H1 (cell line): ENCODE measurements at regions not wholly inside any gene's neighbourhood (a gene's known extent, or its start where the extent isn't known, plus 50 kb on each side); places are given as distances from the start of the nearest gene placed in this dataset.

Source experiments
- CTCF ChIA-PET: fragments of 300-600 bp; sonication (Branson Sonifier 250); formaldehyde crosslinking; loops from one replicate; lab custom pipeline; 2021; ENCODE audit not compliant: partially characterized antibody; lab: Charles Lee
- POLR2A ChIA-PET: fragments of 300-600 bp; sonication (Branson Sonifier 250); formaldehyde crosslinking; loops from one replicate; lab custom pipeline; 2021; ENCODE audit warnings: inconsistent platforms; ENCODE audit not compliant: partially characterized antibody; lab: Charles Lee
- DNase-seq, 2 experiments: peaks; one replicate each; pipeline versions ENCODE4 v3.0.0 to v3.0.0-alpha.2; 2010 to 2022; ENCODE audit warnings: low spot score in 2 of 2, low read depth in 1 of 2, mixed read lengths in 1 of 2
- FAIRE-seq: peaks from 2 replicates; lab custom pipeline; 2011; peaks lifted over from hg19 to GRCh38; lab: Jason Lieb, UNC
- H2AFZ ChIP-seq: 2 replicates; pipeline ENCODE4 v1.8.1; 2012; ENCODE audit warnings: low read length, inconsistent platforms
- H2AK5ac ChIP-seq: 2 replicates; pipeline ENCODE4 v1.6.1; 2013; ENCODE audit warnings: low read depth, low read length
- H2BK120ac ChIP-seq: replicated peaks from 2 replicates; pipeline ENCODE3; 2013; ENCODE audit warnings: low read depth, low read length, inconsistent platforms
- H2BK12ac ChIP-seq: 2 replicates; pipeline ENCODE4 v1.6.1; 2013; ENCODE audit warnings: low read depth, low read length
- H2BK15ac ChIP-seq: 2 replicates; pipeline ENCODE4 v1.6.1; 2013; ENCODE audit warnings: low read length
- H2BK20ac ChIP-seq: 2 replicates; pipeline ENCODE4 v1.6.1; 2013; ENCODE audit warnings: low read length
- H2BK5ac ChIP-seq: 2 replicates; pipeline ENCODE4 v1.6.1; 2013; ENCODE audit warnings: low read depth, low read length
- H3K14ac ChIP-seq: 2 replicates; pipeline ENCODE4 v1.6.1; 2013; ENCODE audit warnings: inconsistent platforms; ENCODE audit not compliant: insufficient read length
- H3K18ac ChIP-seq: 2 replicates; pipeline ENCODE4 v1.6.1; 2013; ENCODE audit warnings: low read length; ENCODE audit errors: extremely low read depth
- H3K23ac ChIP-seq: 2 replicates; pipeline ENCODE4 v1.6.1; 2013; ENCODE audit warnings: inconsistent platforms; ENCODE audit not compliant: insufficient read length
- H3K23me2 ChIP-seq: 2 replicates; pipeline ENCODE4 v1.6.1; 2013; ENCODE audit warnings: low read depth, low read length
- H3K27ac ChIP-seq: 2 replicates; pipeline ENCODE4 v1.6.1; 2011; ENCODE audit warnings: low read depth, low read length, inconsistent platforms
- H3K27me3 ChIP-seq, 4 experiments: replicated peaks in 1 of 4; 1 replicate in 1 of 4; 2 replicates in 3 of 4; pipeline versions ENCODE4 v1.6.1 to v1.8.1; 2011 to 2013; ENCODE audit warnings: low read length in 3 of 4, mild to moderate bottlenecking in 3 of 4, inconsistent platforms in 2 of 4, mixed read lengths in 2 of 4, moderate library complexity in 1 of 4; ENCODE audit not compliant: control insufficient read depth in 3 of 4, insufficient read depth in 3 of 4; ENCODE audit errors: extremely low read depth in 1 of 4
- H3K36me3 ChIP-seq, 4 experiments: 2 replicates each; pipeline versions ENCODE4 v1.6.1 to v1.8.1; 2011 to 2013; ENCODE audit warnings: mild to moderate bottlenecking in 4 of 4, low read length in 3 of 4, moderate library complexity in 2 of 4, control low read depth in 1 of 4, inconsistent platforms in 1 of 4; ENCODE audit not compliant: insufficient read depth in 4 of 4, control insufficient read depth in 2 of 4
- H3K4ac ChIP-seq: replicated peaks from 2 replicates; pipeline ENCODE3; 2013; ENCODE audit warnings: low read length, low read depth, mixed read lengths, inconsistent platforms; ENCODE audit not compliant: insufficient read length
- H3K4me1 ChIP-seq, 4 experiments: replicated peaks in 1 of 4; 1 replicate in 1 of 4; 2 replicates in 3 of 4; pipeline versions ENCODE4 v1.6.1 to v1.8.1; 2011 to 2013; ENCODE audit warnings: low read length in 3 of 4, inconsistent platforms in 2 of 4, mixed read lengths in 1 of 4; ENCODE audit not compliant: insufficient read depth in 4 of 4, control insufficient read depth in 3 of 4
- H3K4me2 ChIP-seq, 2 experiments: 2 replicates each; pipeline versions ENCODE4 v1.6.1 to v1.8.1; 2011 to 2013; ENCODE audit warnings: low read depth in 2 of 2, low read length in 2 of 2, control low read depth in 1 of 2, inconsistent platforms in 1 of 2, mild to moderate bottlenecking in 1 of 2; ENCODE audit not compliant: insufficient read depth in 1 of 2
- H3K4me3 ChIP-seq, 4 experiments: fragments of 200-600, 300-600 bp in 1 of 4; sonication (generic), shearing (Covaris generic), sonication (Bioruptor Twin) in 1 of 4; 2 replicates each; pipeline versions ENCODE4 v1.5.1 to v1.8.1; 2011 to 2016; ENCODE audit warnings: low read length in 4 of 4, low read depth in 3 of 4, control low read depth in 2 of 4, inconsistent platforms in 2 of 4, mild to moderate bottlenecking in 2 of 4, mixed read lengths in 1 of 4, moderate library complexity in 1 of 4; ENCODE audit not compliant: insufficient read depth in 2 of 4; ENCODE audit errors: extremely low read depth in 1 of 4
- H3K56ac ChIP-seq: replicated peaks from 2 replicates; pipeline ENCODE3; 2013; ENCODE audit warnings: low read depth, mild to moderate bottlenecking, mixed read lengths, low read length, inconsistent platforms; ENCODE audit not compliant: insufficient read length
- H3K79me1 ChIP-seq: 2 replicates; pipeline ENCODE4 v1.6.1; 2013; ENCODE audit warnings: low read depth, low read length, control low read depth
- H3K79me2 ChIP-seq, 2 experiments: 2 replicates each; pipeline versions ENCODE4 v1.6.1 to v1.8.1; 2012 to 2013; ENCODE audit warnings: low read length in 2 of 2, mild to moderate bottlenecking in 2 of 2, inconsistent platforms in 1 of 2; ENCODE audit not compliant: insufficient read depth in 2 of 2, control insufficient read depth in 1 of 2
- H3K9ac ChIP-seq, 4 experiments: replicated peaks in 1 of 4; 1 replicate in 1 of 4; 2 replicates in 3 of 4; pipeline versions ENCODE4 v1.6.1 to v1.8.1; 2011 to 2013; ENCODE audit warnings: low read depth in 3 of 4, low read length in 3 of 4, control low read depth in 2 of 4, mild to moderate bottlenecking in 2 of 4, moderate library complexity in 2 of 4, inconsistent platforms in 1 of 4; ENCODE audit errors: extremely low read depth in 1 of 4
- H3K9me3 ChIP-seq, 2 experiments: 2 replicates each; pipeline versions ENCODE4 v1.6.1 to v1.8.1; 2012 to 2013; ENCODE audit warnings: mild to moderate bottlenecking in 2 of 2, moderate library complexity in 2 of 2, control low read depth in 1 of 2, inconsistent platforms in 1 of 2, low read depth in 1 of 2, low read length in 1 of 2, mixed read lengths in 1 of 2; ENCODE audit not compliant: insufficient read depth in 2 of 2
- H4K20me1 ChIP-seq, 2 experiments: replicated peaks in 1 of 2; 2 replicates each; pipeline versions ENCODE3 to v1.8.1; 2011 to 2013; ENCODE audit warnings: inconsistent platforms in 2 of 2, low read length in 2 of 2, mild to moderate bottlenecking in 1 of 2; ENCODE audit not compliant: insufficient read depth in 2 of 2, control insufficient read depth in 1 of 2
- H4K5ac ChIP-seq: 2 replicates; pipeline ENCODE4 v1.6.1; 2013; ENCODE audit warnings: low read length, low read depth, mixed read lengths, inconsistent platforms; ENCODE audit not compliant: insufficient read length
- H4K8ac ChIP-seq: 2 replicates; pipeline ENCODE4 v1.8.0; 2013; ENCODE audit warnings: mild to moderate bottlenecking, moderate library complexity, low read length, inconsistent platforms; ENCODE audit not compliant: insufficient read depth; ENCODE audit errors: extremely low read depth
- H4K91ac ChIP-seq: replicated peaks from 2 replicates; pipeline ENCODE3; 2013; ENCODE audit warnings: low read length, mixed read lengths, inconsistent platforms; ENCODE audit not compliant: insufficient read length
- BACH1 ChIP-seq: IDR thresholded peaks from 2 replicates; pipeline ENCODE4 v1.6.1; 2012; ENCODE audit warnings: low read length, improper control_type of control experiment
- BCL11A ChIP-seq, 2 experiments: IDR thresholded peaks; one replicate each; pipeline ENCODE4 v1.6.1; 2011; ENCODE audit warnings: low read depth in 2 of 2, low read length in 2 of 2, mild to moderate bottlenecking in 2 of 2
- EZH2 ChIP-seq: fragments of 200-600 bp; sonication (generic); IDR thresholded peaks from 2 replicates; pipeline ENCODE4 v1.7.1; 2012; ENCODE audit warnings: low read depth, mild to moderate bottlenecking, moderate library complexity, low read length, inconsistent platforms; ENCODE audit not compliant: severe bottlenecking
- GABPA ChIP-seq: IDR thresholded peaks from 2 replicates; pipeline ENCODE4 v1.6.1; 2011; ENCODE audit warnings: mild to moderate bottlenecking, low read length, moderate library complexity, borderline replicate concordance; ENCODE audit not compliant: insufficient read depth
- JUND ChIP-seq: IDR thresholded peaks from 2 replicates; pipeline ENCODE4 v1.6.1; 2011; ENCODE audit warnings: mild to moderate bottlenecking, improper control_type of control experiment, low read length
- PHF8 ChIP-seq: fragments of 200-600 bp; sonication (generic); conservative IDR thresholded peaks from 2 replicates; pipeline ENCODE4 v1.7.1; 2012; ENCODE audit warnings: low read depth, mild to moderate bottlenecking, inconsistent platforms, low read length, moderate library complexity
- POLR2AphosphoS5 ChIP-seq: IDR thresholded peaks from 2 replicates; pipeline ENCODE4 v1.6.1; 2011; ENCODE audit warnings: low read depth, low read length
- SIN3A ChIP-seq, 2 experiments: IDR thresholded peaks in 1 of 2; conservative IDR thresholded peaks in 1 of 2; 2 replicates each; pipeline ENCODE4 v1.6.1; 2011 to 2012; ENCODE audit warnings: low read length in 2 of 2, improper control_type of control experiment in 1 of 2, low read depth in 1 of 2, mild to moderate bottlenecking in 1 of 2
- SIRT6 ChIP-seq: IDR thresholded peaks from one replicate; pipeline ENCODE4 v1.7.1; 2012; ENCODE audit warnings: low read length, inconsistent platforms
- SIX5 ChIP-seq: IDR thresholded peaks from 2 replicates; pipeline ENCODE4 v1.6.1; 2011; ENCODE audit warnings: mild to moderate bottlenecking, low read depth, low read length
- SP2 ChIP-seq: IDR thresholded peaks from 2 replicates; pipeline ENCODE4 v1.6.1; 2012; ENCODE audit warnings: mild to moderate bottlenecking, low read length, inconsistent platforms
- SP4 ChIP-seq: IDR thresholded peaks from 2 replicates; pipeline ENCODE4 v1.6.1; 2012; ENCODE audit warnings: low read length, inconsistent platforms
- TAF7 ChIP-seq: optimal IDR thresholded peaks from 2 replicates; pipeline ENCODE3; 2011; ENCODE audit warnings: low read depth, mild to moderate bottlenecking, inconsistent platforms, low read length, moderate library complexity, borderline replicate concordance
- YY1 ChIP-seq: IDR thresholded peaks from 2 replicates; pipeline ENCODE4 v1.6.1; 2011; ENCODE audit warnings: low read depth, mild to moderate bottlenecking, low read length
- WGBS, 2 experiments: shearing (Covaris generic) in 1 of 2; methylation state at CpG; one replicate each; pipeline versions ENCODE4 v1.1.6 to v1.1.7; 2013 to 2015; ENCODE audit warnings: low lambda C conversion rate in 2 of 2, mixed read lengths in 2 of 2, inconsistent platforms in 1 of 2, low coverage in 1 of 2, missing lambda C conversion rate in 1 of 2; ENCODE audit not compliant: insufficient replicate concordance in 2 of 2, insufficient coverage in 1 of 2, insufficient read length in 1 of 2; ENCODE audit errors: extremely low coverage in 1 of 2, missing lambda C conversion rate in 1 of 2; 5-methylcytosine and 5-hydroxymethylcytosine counted together

- Histone ChIP-seq H3K4me1 (no peaks in the 10 kb centered on the region), H3K9ac (no peak overlapping the region), H3K9me3 (no peaks in the 10 kb centered on the region), H3K4me3 (no peak overlapping the region), H3K36me3 (no peaks in the 10 kb centered on the region), H2BK12ac (no peak overlapping the region), H3K4ac (no peak overlapping the region), H4K5ac (no peak overlapping the region), H3K23ac (no peak overlapping the region), H3K18ac (no peak overlapping the region), H2BK15ac (no peak overlapping the region), H3K23me2 (no peaks in the 10 kb centered on the region), H3K79me2 (no peaks in the 10 kb centered on the region), H3K14ac (no peak overlapping the region), H4K8ac (no peak overlapping the region), H2BK20ac (no peak overlapping the region), H2AK5ac (no peak overlapping the region), H3K79me1 (no peaks in the 10 kb centered on the region), H4K91ac (no peak overlapping the region), H3K27ac (no peak overlapping the region), H2AFZ (no peak overlapping the region), H3K4me2 (no peak overlapping the region), H3K27me3 (no peaks in the 10 kb centered on the region), H3K56ac (no peak overlapping the region), H2BK120ac (no peak overlapping the region), H4K20me1 (no peaks in the 10 kb centered on the region), H2BK5ac (no peak overlapping the region)
- TF ChIP-seq SIRT6 (no peak), SP2 (no peak), BCL11A (IDR thresholded peaks at IDR 0.05; ENCODE audit: low read depth in 2 of 2, low read length in 2 of 2) (no peak), SIX5 (no peak), TAF7 (no peak), YY1 (no peak), PHF8 (no peak), GABPA (no peak), BACH1 (no peak), SIN3A (conservative IDR thresholded peaks at IDR 0.05 in 1 of 2, IDR thresholded peaks at IDR 0.05 in 1 of 2; ENCODE audit: low read depth in 1 of 2, low read length in 2 of 2) (no peak), POLR2AphosphoS5 (no peak), EZH2 (no peak), SP4 (no peak), JUND (no peak)
- no peak for FAIRE-seq
- ChIA-PET CTCF (no interaction called here), POLR2A (no interaction called here)
- no peak for DNase-seq
- 88% methylated on average over 2 of the region's 2 CpGs; no CpG with 5 or more reads in 1 of the 2 experiments for WGBS, 2 experiments
Observed at GRCh38 chr4:19958848-19959247, 292.9 kb upstream of the SLIT2 start.
